SK-N-SH (cell line): ENCODE measurements at regions not wholly inside any gene's neighbourhood (a gene's known extent, or its start where the extent isn't known, plus 50 kb on each side); places are given as distances from the start of the nearest gene placed in this dataset.

ENCODE experiments used
- CTCF ChIA-PET: fragments of 300-600, 350-600 bp; formaldehyde crosslinking; extraction: SDS; loops from one replicate; lab custom pipeline; 2021; lab: Yijun Ruan, JAX
- POLR2A ChIA-PET: fragments of 350-600 bp; sonication (Branson Sonifier 250); formaldehyde crosslinking; extraction: SDS; loops from one replicate; lab custom pipeline; 2020; ENCODE audit warnings: antibody characterized with exemption, inconsistent platforms; lab: Yijun Ruan, JAX
- DNase-seq: peaks from one replicate; pipeline ENCODE4 v3.0.0; 2012
- H2AFZ ChIP-seq: fragments of 200-600 bp; sonication (generic); 2 replicates; pipeline ENCODE4 v1.8.1; 2016; ENCODE audit warnings: antibody characterized with exemption, mild to moderate bottlenecking, low read depth
- H3F3A ChIP-seq: fragments of 200-600 bp; sonication (generic); replicated peaks from 2 replicates; pipeline ENCODE3; 2016; ENCODE audit warnings: antibody characterized with exemption, mild to moderate bottlenecking; ENCODE audit not compliant: insufficient read depth
- H3K27ac ChIP-seq, 2 experiments: fragments of 200-500 bp in 1 of 2; fragments of 200-600 bp in 1 of 2; sonication (Bioruptor generic) in 1 of 2; sonication (generic), shearing (Covaris generic) in 1 of 2; 2 replicates each; pipeline versions ENCODE4 v1.5.1 to v1.6.1; 2014 to 2016; ENCODE audit warnings: low read depth in 2 of 2, inconsistent platforms in 1 of 2, low read length in 1 of 2, mild to moderate bottlenecking in 1 of 2, mixed read lengths in 1 of 2
- H3K27me3 ChIP-seq: fragments of 200-600 bp; sonication (generic), shearing (Covaris generic); 2 replicates; pipeline ENCODE4 v1.6.1; 2016; ENCODE audit warnings: mixed run types; ENCODE audit not compliant: insufficient read depth
- H3K36me3 ChIP-seq, 2 experiments: fragments of 200-500 bp in 1 of 2; fragments of 200-600 bp in 1 of 2; sonication (Bioruptor generic) in 1 of 2; sonication (generic) in 1 of 2; replicated peaks in 1 of 2; 2 replicates each; pipeline versions ENCODE3 to v1.5.1; 2014 to 2016; ENCODE audit warnings: low read length in 1 of 2, mild to moderate bottlenecking in 1 of 2; ENCODE audit not compliant: insufficient read depth in 2 of 2, control insufficient read depth in 1 of 2
- H3K4me1 ChIP-seq, 2 experiments: fragments of 200-500 bp in 1 of 2; fragments of 200-600 bp in 1 of 2; sonication (Bioruptor generic) in 1 of 2; sonication (generic), shearing (Covaris generic) in 1 of 2; 2 replicates each; pipeline versions ENCODE4 v1.5.1 to v1.6.1; 2014 to 2016; ENCODE audit warnings: low read depth in 1 of 2, low read length in 1 of 2, mixed run types in 1 of 2; ENCODE audit not compliant: insufficient read depth in 2 of 2, control insufficient read depth in 1 of 2
- H3K4me2 ChIP-seq: fragments of 200-600 bp; sonication (generic), shearing (Covaris generic); 2 replicates; pipeline ENCODE4 v1.6.1; 2017; ENCODE audit warnings: mixed run types
- H3K4me3 ChIP-seq, 2 experiments: fragments of 200-500 bp in 1 of 2; fragments of 200-600 bp in 1 of 2; sonication (Bioruptor generic) in 1 of 2; sonication (generic), shearing (Covaris generic) in 1 of 2; 2 replicates each; pipeline versions ENCODE4 v1.5.1 to v1.8.1; 2014 to 2016; ENCODE audit warnings: low read depth in 2 of 2, inconsistent platforms in 1 of 2, low read length in 1 of 2, mild to moderate bottlenecking in 1 of 2, mixed read lengths in 1 of 2, moderate library complexity in 1 of 2
- H3K79me2 ChIP-seq: fragments of 200-600 bp; sonication (generic); 2 replicates; pipeline ENCODE4 v1.8.1; 2017; ENCODE audit warnings: mild to moderate bottlenecking; ENCODE audit not compliant: insufficient read depth
- H3K9ac ChIP-seq: fragments of 200-600 bp; sonication (generic); 2 replicates; pipeline ENCODE4 v1.6.1; 2017; ENCODE audit warnings: mixed run types
- H3K9me2 ChIP-seq: fragments of 200-600 bp; sonication (generic); 2 replicates; pipeline ENCODE4 v1.6.1; 2017; ENCODE audit warnings: mixed run types
- H3K9me3 ChIP-seq: fragments of 200-600 bp; sonication (generic); 2 replicates; pipeline ENCODE4 v1.6.1; 2017; ENCODE audit warnings: mixed run types, mild to moderate bottlenecking, moderate library complexity
- H4K20me1 ChIP-seq: fragments of 200-600 bp; sonication (generic); 2 replicates; pipeline ENCODE4 v1.6.1; 2017; ENCODE audit warnings: mild to moderate bottlenecking, mixed run types; ENCODE audit not compliant: insufficient read depth
- CTCF ChIP-seq: fragments of 200-600 bp; sonication (generic); IDR thresholded peaks from 2 replicates; pipeline ENCODE4 v1.6.1; 2017; ENCODE audit warnings: antibody characterized with exemption, mild to moderate bottlenecking, moderate library complexity
- ELF1 ChIP-seq: IDR thresholded peaks from 2 replicates; pipeline ENCODE4 v1.4.0; 2012
- FOSL2 ChIP-seq: IDR thresholded peaks from 2 replicates; pipeline ENCODE4 v1.4.0; 2012; ENCODE audit warnings: low read depth, mild to moderate bottlenecking, moderate library complexity, borderline replicate concordance
- FOXM1 ChIP-seq: IDR thresholded peaks from 2 replicates; pipeline ENCODE4 v1.4.0; 2012; ENCODE audit warnings: low read depth, mild to moderate bottlenecking
- GATA2 ChIP-seq: sonication (generic); formaldehyde crosslinking; IDR thresholded peaks from 2 replicates; pipeline ENCODE4 v1.5.0; 2020; ENCODE audit warnings: mild to moderate bottlenecking, missing genetic modification reagents
- MAX ChIP-seq: IDR thresholded peaks from 2 replicates; pipeline ENCODE4 v1.4.0; 2012; ENCODE audit warnings: low read depth
- NFIC ChIP-seq: IDR thresholded peaks from 2 replicates; pipeline ENCODE4 v1.4.0; 2012; ENCODE audit warnings: borderline replicate concordance
- NRF1 ChIP-seq: IDR thresholded peaks from 2 replicates; pipeline ENCODE4 v1.6.1; 2012; ENCODE audit warnings: low read depth, mild to moderate bottlenecking, low read length
- POLR2AphosphoS5 ChIP-seq: IDR thresholded peaks from 2 replicates; pipeline ENCODE4 v1.6.1; 2012; ENCODE audit warnings: low read depth, low read length
- RFX5 ChIP-seq: IDR thresholded peaks from 2 replicates; pipeline ENCODE4 v1.6.1; 2012; ENCODE audit warnings: mild to moderate bottlenecking, improper control_type of control experiment, low read length
- SMC3 ChIP-seq: IDR thresholded peaks from 2 replicates; pipeline ENCODE4 v1.6.1; 2012; ENCODE audit warnings: low read depth, low read length, improper control_type of control experiment
- TAF1 ChIP-seq: IDR thresholded peaks from 2 replicates; pipeline ENCODE4 v1.6.1; 2012; ENCODE audit warnings: low read depth, mild to moderate bottlenecking, low read length, moderate library complexity, borderline replicate concordance
- ZBTB33 ChIP-seq: IDR thresholded peaks from 2 replicates; pipeline ENCODE4 v1.4.0; 2012; ENCODE audit warnings: low read depth, borderline replicate concordance
- WGBS: methylation state at CpG from one replicate; pipeline ENCODE4 v1.1.6; 2017; ENCODE audit warnings: low lambda C conversion rate; 5-methylcytosine and 5-hydroxymethylcytosine counted together
- TF ChIP-seq, protein P1 (sequence below): IDR thresholded peaks from 2 replicates; pipeline ENCODE4 v1.6.1; 2012; ENCODE audit warnings: mild to moderate bottlenecking, low read depth, low read length, moderate library complexity
- TF ChIP-seq, protein P2 (sequence below): IDR thresholded peaks from 2 replicates; pipeline ENCODE4; 2012

GRCh38 chr17:33534087-33534486 is 241.0 kb upstream of the ASIC2 start:
- Histone ChIP-seq H3K36me3 (no peaks in the 10 kb centered on the region), H2AFZ (no peak overlapping the region), H3K9me2 (no peaks in the 10 kb centered on the region), H3K4me2 (no peak overlapping the region), H3K4me3 (no peak overlapping the region), H3K79me2 (no peaks in the 10 kb centered on the region), H4K20me1 (no peaks in the 10 kb centered on the region), H3F3A (no peaks in the 10 kb centered on the region), H3K4me1 (no peaks in the 10 kb centered on the region), H3K9me3 (no peaks in the 10 kb centered on the region), H3K27me3 (no peaks in the 10 kb centered on the region), H3K27ac (no peak overlapping the region), H3K9ac (no peak overlapping the region)
- ChIA-PET CTCF (interaction anchor here (0.6 to 3.6 kb wide), 5 partner anchors 10 to 425 kb away, joined by 3 to 19 read pairs (median 3); no protein-coding TSS in a partner anchor), POLR2A (no interaction called here)
- 30% methylated on average over 9 of the region's 9 CpGs for WGBS
- no peak for TF ChIP-seq TAF1
- no peak for TF ChIP-seq FOXM1
- TF ChIP-seq, protein P1, sequence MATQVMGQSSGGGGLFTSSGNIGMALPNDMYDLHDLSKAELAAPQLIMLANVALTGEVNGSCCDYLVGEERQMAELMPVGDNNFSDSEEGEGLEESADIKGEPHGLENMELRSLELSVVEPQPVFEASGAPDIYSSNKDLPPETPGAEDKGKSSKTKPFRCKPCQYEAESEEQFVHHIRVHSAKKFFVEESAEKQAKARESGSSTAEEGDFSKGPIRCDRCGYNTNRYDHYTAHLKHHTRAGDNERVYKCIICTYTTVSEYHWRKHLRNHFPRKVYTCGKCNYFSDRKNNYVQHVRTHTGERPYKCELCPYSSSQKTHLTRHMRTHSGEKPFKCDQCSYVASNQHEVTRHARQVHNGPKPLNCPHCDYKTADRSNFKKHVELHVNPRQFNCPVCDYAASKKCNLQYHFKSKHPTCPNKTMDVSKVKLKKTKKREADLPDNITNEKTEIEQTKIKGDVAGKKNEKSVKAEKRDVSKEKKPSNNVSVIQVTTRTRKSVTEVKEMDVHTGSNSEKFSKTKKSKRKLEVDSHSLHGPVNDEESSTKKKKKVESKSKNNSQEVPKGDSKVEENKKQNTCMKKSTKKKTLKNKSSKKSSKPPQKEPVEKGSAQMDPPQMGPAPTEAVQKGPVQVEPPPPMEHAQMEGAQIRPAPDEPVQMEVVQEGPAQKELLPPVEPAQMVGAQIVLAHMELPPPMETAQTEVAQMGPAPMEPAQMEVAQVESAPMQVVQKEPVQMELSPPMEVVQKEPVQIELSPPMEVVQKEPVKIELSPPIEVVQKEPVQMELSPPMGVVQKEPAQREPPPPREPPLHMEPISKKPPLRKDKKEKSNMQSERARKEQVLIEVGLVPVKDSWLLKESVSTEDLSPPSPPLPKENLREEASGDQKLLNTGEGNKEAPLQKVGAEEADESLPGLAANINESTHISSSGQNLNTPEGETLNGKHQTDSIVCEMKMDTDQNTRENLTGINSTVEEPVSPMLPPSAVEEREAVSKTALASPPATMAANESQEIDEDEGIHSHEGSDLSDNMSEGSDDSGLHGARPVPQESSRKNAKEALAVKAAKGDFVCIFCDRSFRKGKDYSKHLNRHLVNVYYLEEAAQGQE: no peak
- TF ChIP-seq MAX: no peak
- TF ChIP-seq ZBTB33: no peak
- no peak for DNase-seq

GRCh38 chr17:33545124-33545523 is 252.0 kb upstream of the ASIC2 start:
- TF ChIP-seq MAX: no peak
- TF ChIP-seq GATA2: no peak
- no peak for TF ChIP-seq RFX5
- no peak for TF ChIP-seq SMC3
- TF ChIP-seq FOSL2: no peak
- no peak for TF ChIP-seq ELF1
- no peak for TF ChIP-seq POLR2AphosphoS5
- TF ChIP-seq, protein P2, sequence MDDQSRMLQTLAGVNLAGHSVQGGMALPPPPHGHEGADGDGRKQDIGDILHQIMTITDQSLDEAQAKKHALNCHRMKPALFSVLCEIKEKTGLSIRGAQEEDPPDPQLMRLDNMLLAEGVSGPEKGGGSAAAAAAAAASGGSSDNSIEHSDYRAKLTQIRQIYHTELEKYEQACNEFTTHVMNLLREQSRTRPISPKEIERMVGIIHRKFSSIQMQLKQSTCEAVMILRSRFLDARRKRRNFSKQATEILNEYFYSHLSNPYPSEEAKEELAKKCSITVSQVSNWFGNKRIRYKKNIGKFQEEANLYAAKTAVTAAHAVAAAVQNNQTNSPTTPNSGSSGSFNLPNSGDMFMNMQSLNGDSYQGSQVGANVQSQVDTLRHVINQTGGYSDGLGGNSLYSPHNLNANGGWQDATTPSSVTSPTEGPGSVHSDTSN: no peak
- no peak for TF ChIP-seq NRF1
- TF ChIP-seq CTCF: no peak
- no peak for TF ChIP-seq NFIC

More at GRCh38 chr17:33545124-33545523, 252.0 kb upstream of the ASIC2 start:
- no peaks in the 10 kb centered on the region for H3K9me3 ChIP-seq
- H2AFZ ChIP-seq: no peak overlapping the region
- H3F3A ChIP-seq: no peaks in the 10 kb centered on the region
- no peaks in the 10 kb centered on the region for H3K36me3 ChIP-seq
- H3K9ac ChIP-seq: no peak overlapping the region
- H3K4me3 ChIP-seq: no peak overlapping the region
- H3K9me2 ChIP-seq: no peaks in the 10 kb centered on the region
- 49% methylated on average over 4 of the region's 4 CpGs for WGBS
- no peaks in the 10 kb centered on the region for H4K20me1 ChIP-seq
- H3K79me2 ChIP-seq: no peaks in the 10 kb centered on the region
- no peak for DNase-seq
- ChIA-PET CTCF (interaction anchor here (1.2 to 1.6 kb wide), 2 partner anchors 10 to 25 kb away, joined by 4 to 5 read pairs; no protein-coding TSS in a partner anchor), POLR2A (no interaction called here)
- H3K4me1 ChIP-seq: no peaks in the 10 kb centered on the region
- H3K27me3 ChIP-seq: no peaks in the 10 kb centered on the region
- H3K4me2 ChIP-seq: no peak overlapping the region
- no peak overlapping the region for H3K27ac ChIP-seq
